ENCODE measurements at regions not wholly inside any gene's neighbourhood (a gene's known extent, or its start where the extent isn't known, plus 50 kb on each side); places are given as distances from the start of the nearest gene placed in this dataset.
"Not testable (repeated sequence)": the region's sequence is repeated elsewhere in the genome, so short reads cannot be mapped to it uniquely, and the experiment has no call there.

- no peak for DNase-seq
- H3K4me3 ChIP-seq: no peak overlapping the region
- no peak overlapping the region for H3K27ac ChIP-seq
- no peaks in the 10 kb centered on the region for H3K27me3 ChIP-seq
- H3K9me3 ChIP-seq: no peaks in the 10 kb centered on the region
- no peaks in the 10 kb centered on the region for H3K36me3 ChIP-seq
- TF ChIP-seq, protein P1, sequence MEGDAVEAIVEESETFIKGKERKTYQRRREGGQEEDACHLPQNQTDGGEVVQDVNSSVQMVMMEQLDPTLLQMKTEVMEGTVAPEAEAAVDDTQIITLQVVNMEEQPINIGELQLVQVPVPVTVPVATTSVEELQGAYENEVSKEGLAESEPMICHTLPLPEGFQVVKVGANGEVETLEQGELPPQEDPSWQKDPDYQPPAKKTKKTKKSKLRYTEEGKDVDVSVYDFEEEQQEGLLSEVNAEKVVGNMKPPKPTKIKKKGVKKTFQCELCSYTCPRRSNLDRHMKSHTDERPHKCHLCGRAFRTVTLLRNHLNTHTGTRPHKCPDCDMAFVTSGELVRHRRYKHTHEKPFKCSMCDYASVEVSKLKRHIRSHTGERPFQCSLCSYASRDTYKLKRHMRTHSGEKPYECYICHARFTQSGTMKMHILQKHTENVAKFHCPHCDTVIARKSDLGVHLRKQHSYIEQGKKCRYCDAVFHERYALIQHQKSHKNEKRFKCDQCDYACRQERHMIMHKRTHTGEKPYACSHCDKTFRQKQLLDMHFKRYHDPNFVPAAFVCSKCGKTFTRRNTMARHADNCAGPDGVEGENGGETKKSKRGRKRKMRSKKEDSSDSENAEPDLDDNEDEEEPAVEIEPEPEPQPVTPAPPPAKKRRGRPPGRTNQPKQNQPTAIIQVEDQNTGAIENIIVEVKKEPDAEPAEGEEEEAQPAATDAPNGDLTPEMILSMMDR (IDR thresholded peaks at IDR 0.05): no peak
- peaks cover 0 to 4% (median 0%) of the 10 kb centered on the region in 4 donors for H3K4me1 ChIP-seq
- intact Hi-C loops (cut with DNase I; ENCODE audit: low total_unique reads): no loop called here
Observed at GRCh38 chr9:2427120-2427891, 194.3 kb upstream of the VLDLR start.

DNA sequence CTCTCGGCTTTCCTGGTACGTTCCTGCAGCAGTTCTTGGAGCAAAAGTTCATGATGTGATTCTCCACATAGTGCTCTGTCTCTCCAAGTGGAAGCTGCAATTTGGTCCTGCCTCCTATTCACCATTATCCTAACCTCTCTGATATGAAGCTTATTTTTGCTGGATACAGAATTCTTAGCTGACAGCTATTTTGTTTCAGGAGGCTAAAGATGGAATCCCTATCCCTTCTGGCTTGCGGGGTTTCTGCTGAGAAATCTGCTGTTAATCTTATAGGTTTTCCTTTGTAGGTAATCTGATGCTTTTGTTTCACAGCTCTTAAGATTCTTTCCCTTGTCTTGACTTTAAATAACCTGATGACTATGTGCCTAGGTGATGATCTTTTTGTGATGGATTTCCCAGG, 181.6 kb upstream of the VLDLR start:
- no peaks in the 10 kb centered on the region for H3K4me1 ChIP-seq
- DNase-seq: no peak
- H3K9me3 ChIP-seq: peaks cover 0 to 23% (median 3%) of the 10 kb centered on the region in 3 donors
- H3K27ac ChIP-seq: no peak overlapping the region
- H3K27me3 ChIP-seq: no peaks in the 10 kb centered on the region
- intact Hi-C loops (cut with DNase I; ENCODE audit: low total_unique reads): no loop called here
- H3K36me3 ChIP-seq: no peaks in the 10 kb centered on the region
- TF ChIP-seq, protein P1 (IDR thresholded peaks at IDR 0.05): no peak
- H3K4me3 ChIP-seq: no peak overlapping the region

- H3K4me1 ChIP-seq; H3K27ac ChIP-seq; H3K27me3 ChIP-seq; DNase-seq; H3K36me3 ChIP-seq; intact Hi-C loops (cut with DNase I; ENCODE audit: low total_unique reads); H3K4me3 ChIP-seq: not testable (repeated sequence)
- H3K9me3 ChIP-seq: peaks cover 0 to 23% (median 3%) of the 10 kb centered on the region in 3 donors
Observed at GRCh38 chr9:2443933-2444332, 177.7 kb upstream of the VLDLR start.

- Histone ChIP-seq H3K9me3 (no peaks in the 10 kb centered on the region), H3K4me3 (no peak overlapping the region), H3K27ac (no peak overlapping the region), H3K4me1 (no peaks in the 10 kb centered on the region), H3K36me3 (no peaks in the 10 kb centered on the region), H3K27me3 (no peaks in the 10 kb centered on the region)
- TF ChIP-seq, protein P1 (IDR thresholded peaks at IDR 0.05): no peak
- intact Hi-C loops (cut with DNase I; ENCODE audit: low total_unique reads): no loop called here
- DNase-seq: no peak
Observed at GRCh38 chr9:2448193-2448738, 173.3 kb upstream of the VLDLR start.

DNA sequence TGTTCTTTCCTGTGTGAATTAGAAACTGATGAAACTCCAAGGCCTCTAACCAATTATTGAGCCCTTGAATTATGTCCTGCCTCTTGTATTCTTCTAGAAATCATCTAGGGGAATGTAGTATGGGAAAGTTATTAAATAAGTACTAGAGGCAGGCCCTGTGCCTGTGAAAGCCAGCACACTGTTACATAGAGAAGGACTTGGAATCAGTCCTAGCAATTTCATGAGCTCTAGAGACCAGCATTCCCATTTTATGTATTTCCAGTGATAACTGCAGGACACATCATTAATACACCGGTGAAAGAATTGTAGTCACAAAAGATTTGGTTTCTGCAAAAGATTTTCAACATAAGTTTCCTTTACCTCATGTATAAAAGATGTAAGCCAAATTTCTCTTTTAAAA, 168.5 kb upstream of the VLDLR start:
- Histone ChIP-seq H3K4me3 (no peak overlapping the region), H3K9me3 (no peaks in the 10 kb centered on the region), H3K27me3 (no peaks in the 10 kb centered on the region), H3K27ac (no peak overlapping the region), H3K36me3 (no peaks in the 10 kb centered on the region), H3K4me1 (no peaks in the 10 kb centered on the region)
- intact Hi-C loops (cut with DNase I; ENCODE audit: low total_unique reads): no loop called here
- no peak for DNase-seq
- TF ChIP-seq, protein P1 (IDR thresholded peaks at IDR 0.05): no peak

GRCh38 chr9:2453701-2454100, 167.9 kb upstream of the VLDLR start:
- no peak overlapping the region for H3K4me3 ChIP-seq
- intact Hi-C loops (cut with DNase I; ENCODE audit: low total_unique reads): no loop called here
- TF ChIP-seq, protein P1 (IDR thresholded peaks at IDR 0.05): no peak

More at GRCh38 chr9:2453701-2454100, 167.9 kb upstream of the VLDLR start:
- H3K4me1 ChIP-seq: no peaks in the 10 kb centered on the region
- no peaks in the 10 kb centered on the region for H3K36me3 ChIP-seq
- no peaks in the 10 kb centered on the region for H3K27me3 ChIP-seq
- no peak for DNase-seq
- no peak overlapping the region for H3K27ac ChIP-seq
- no peaks in the 10 kb centered on the region for H3K9me3 ChIP-seq
